Fibroblast of lung (primary cell): ENCODE measurements at regions not wholly inside any gene's neighbourhood (a gene's known extent, or its start where the extent isn't known, plus 50 kb on each side); places are given as distances from the start of the nearest gene placed in this dataset.

ENCODE experiments used
- DNase-seq, 2 donors: peaks; one replicate each; pipeline versions ENCODE4 v3.0.0 to v3.0.0-alpha.2; 2010; ENCODE audit warnings: low read depth in 2 of 2
- H2AFZ ChIP-seq: 2 replicates; pipeline ENCODE4 v1.5.1; 2012; ENCODE audit warnings: low read length, control low read depth, inconsistent platforms
- H3K27ac ChIP-seq: 2 replicates; pipeline ENCODE4 v1.5.1; 2011; ENCODE audit warnings: low read length, control low read depth; ENCODE audit not compliant: insufficient read depth
- H3K27me3 ChIP-seq: 2 replicates; pipeline ENCODE4 v1.5.1; 2011; ENCODE audit warnings: mild to moderate bottlenecking, low read length; ENCODE audit not compliant: control insufficient read depth, insufficient read depth
- H3K36me3 ChIP-seq: 2 replicates; pipeline ENCODE4 v1.5.1; 2011; ENCODE audit warnings: low read length; ENCODE audit not compliant: control insufficient read depth, insufficient read depth
- H3K4me1 ChIP-seq: 2 replicates; pipeline ENCODE4 v1.5.1; 2011; ENCODE audit warnings: low read length; ENCODE audit not compliant: control insufficient read depth, insufficient read depth; ENCODE audit errors: extremely low read depth
- H3K4me2 ChIP-seq: 2 replicates; pipeline ENCODE4 v1.5.1; 2011; ENCODE audit warnings: low read length, control low read depth; ENCODE audit not compliant: insufficient read depth; ENCODE audit errors: extremely low read depth
- H3K4me3 ChIP-seq, 4 experiments: fragments of 200-600 bp in 1 of 4; sonication (generic) in 1 of 4; replicated peaks in 1 of 4; 2 replicates each; pipeline ENCODE4 v1.5.1; 2011 to 2016; ENCODE audit warnings: low read length in 4 of 4, low read depth in 3 of 4, mild to moderate bottlenecking in 3 of 4, control low read depth in 2 of 4, inconsistent platforms in 1 of 4, mixed read lengths in 1 of 4; ENCODE audit not compliant: insufficient read depth in 1 of 4; ENCODE audit errors: control extremely low read depth in 1 of 4
- H3K79me2 ChIP-seq: 2 replicates; pipeline ENCODE4 v1.5.1; 2012; ENCODE audit warnings: mild to moderate bottlenecking, low read length, inconsistent platforms; ENCODE audit not compliant: control insufficient read depth, insufficient read depth
- H3K9ac ChIP-seq: 2 replicates; pipeline ENCODE4 v1.5.1; 2011; ENCODE audit warnings: mild to moderate bottlenecking, low read length, control low read depth; ENCODE audit not compliant: insufficient read depth
- H3K9me3 ChIP-seq: 2 replicates; pipeline ENCODE4 v1.5.1; 2012; ENCODE audit warnings: low read depth, low read length; ENCODE audit not compliant: control insufficient read depth, insufficient read depth
- H4K20me1 ChIP-seq: 2 replicates; pipeline ENCODE4 v1.5.1; 2011; ENCODE audit warnings: low read length; ENCODE audit not compliant: control insufficient read depth, insufficient read depth; ENCODE audit errors: extremely low read depth
- EZH2 ChIP-seq: IDR thresholded peaks from 2 replicates; pipeline ENCODE4 v1.5.1; 2012; ENCODE audit warnings: low read length, control low read depth, mild to moderate bottlenecking; ENCODE audit errors: missing control alignments
- TF ChIP-seq, protein P1 (sequence below), 2 donors: IDR thresholded peaks in 1 of 2; conservative IDR thresholded peaks in 1 of 2; 1 replicate in 1 of 2; 2 replicates in 1 of 2; pipeline ENCODE4 v1.5.1; 2011 to 2012; ENCODE audit warnings: low read length in 2 of 2, control low read depth in 1 of 2, inconsistent platforms in 1 of 2, low read depth in 1 of 2, mild to moderate bottlenecking in 1 of 2

DNA sequence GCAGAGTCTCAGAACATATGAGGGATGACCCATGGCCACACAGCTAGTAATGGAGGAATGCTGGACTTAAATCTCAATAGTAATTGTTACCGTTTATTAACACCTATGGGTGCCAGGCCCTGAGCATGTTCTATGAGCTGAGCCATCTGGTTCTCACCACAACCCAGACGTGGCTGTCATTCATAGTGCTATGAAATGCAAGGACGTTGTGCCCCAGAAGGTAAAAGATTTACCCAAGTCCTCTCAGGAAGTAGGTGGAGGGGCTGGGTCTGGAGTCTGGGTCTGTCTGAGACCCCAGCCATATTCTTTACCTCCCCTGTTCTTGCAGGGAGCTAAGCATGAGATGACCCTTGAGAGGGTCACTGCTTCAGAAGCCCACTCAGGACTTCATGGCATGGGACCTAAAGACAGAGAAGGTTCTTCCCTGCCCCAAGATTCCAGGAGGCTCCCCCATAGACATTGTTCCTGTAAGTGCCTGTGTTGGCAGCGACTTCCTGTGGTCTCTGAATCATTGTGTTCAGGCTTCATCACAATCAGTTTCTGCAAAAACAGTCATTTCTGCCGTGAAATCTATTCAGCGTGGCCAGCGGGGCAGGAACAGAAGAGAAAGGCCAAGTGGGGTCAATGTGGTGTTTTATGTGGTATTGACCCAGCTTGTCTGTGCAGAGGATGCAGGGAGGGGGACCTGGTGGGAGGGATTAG lies 475.4 kb downstream of the PTPRU start:
- Histone ChIP-seq H3K79me2 (no peaks in the 10 kb centered on the region), H2AFZ (no peak overlapping the region), H3K9ac (no peak overlapping the region), H3K4me1 (peaks cover 21% of the 10 kb centered on the region), H3K4me3 (no peak overlapping the region), H3K36me3 (no peaks in the 10 kb centered on the region), H3K27ac (no peak overlapping the region), H4K20me1 (no peaks in the 10 kb centered on the region), H3K4me2 (no peak overlapping the region), H3K9me3 (no peaks in the 10 kb centered on the region), H3K27me3 (no peaks in the 10 kb centered on the region)
- TF ChIP-seq, protein P1, sequence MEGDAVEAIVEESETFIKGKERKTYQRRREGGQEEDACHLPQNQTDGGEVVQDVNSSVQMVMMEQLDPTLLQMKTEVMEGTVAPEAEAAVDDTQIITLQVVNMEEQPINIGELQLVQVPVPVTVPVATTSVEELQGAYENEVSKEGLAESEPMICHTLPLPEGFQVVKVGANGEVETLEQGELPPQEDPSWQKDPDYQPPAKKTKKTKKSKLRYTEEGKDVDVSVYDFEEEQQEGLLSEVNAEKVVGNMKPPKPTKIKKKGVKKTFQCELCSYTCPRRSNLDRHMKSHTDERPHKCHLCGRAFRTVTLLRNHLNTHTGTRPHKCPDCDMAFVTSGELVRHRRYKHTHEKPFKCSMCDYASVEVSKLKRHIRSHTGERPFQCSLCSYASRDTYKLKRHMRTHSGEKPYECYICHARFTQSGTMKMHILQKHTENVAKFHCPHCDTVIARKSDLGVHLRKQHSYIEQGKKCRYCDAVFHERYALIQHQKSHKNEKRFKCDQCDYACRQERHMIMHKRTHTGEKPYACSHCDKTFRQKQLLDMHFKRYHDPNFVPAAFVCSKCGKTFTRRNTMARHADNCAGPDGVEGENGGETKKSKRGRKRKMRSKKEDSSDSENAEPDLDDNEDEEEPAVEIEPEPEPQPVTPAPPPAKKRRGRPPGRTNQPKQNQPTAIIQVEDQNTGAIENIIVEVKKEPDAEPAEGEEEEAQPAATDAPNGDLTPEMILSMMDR (conservative IDR thresholded peaks at IDR 0.05 in 1 of 2, IDR thresholded peaks at IDR 0.05 in 1 of 2; ENCODE audit: low read depth in 1 of 2, low read length in 2 of 2), result no peak
- no peak for TF ChIP-seq EZH2
- peak; percentile 60 to 96 for DNase-seq

DNA sequence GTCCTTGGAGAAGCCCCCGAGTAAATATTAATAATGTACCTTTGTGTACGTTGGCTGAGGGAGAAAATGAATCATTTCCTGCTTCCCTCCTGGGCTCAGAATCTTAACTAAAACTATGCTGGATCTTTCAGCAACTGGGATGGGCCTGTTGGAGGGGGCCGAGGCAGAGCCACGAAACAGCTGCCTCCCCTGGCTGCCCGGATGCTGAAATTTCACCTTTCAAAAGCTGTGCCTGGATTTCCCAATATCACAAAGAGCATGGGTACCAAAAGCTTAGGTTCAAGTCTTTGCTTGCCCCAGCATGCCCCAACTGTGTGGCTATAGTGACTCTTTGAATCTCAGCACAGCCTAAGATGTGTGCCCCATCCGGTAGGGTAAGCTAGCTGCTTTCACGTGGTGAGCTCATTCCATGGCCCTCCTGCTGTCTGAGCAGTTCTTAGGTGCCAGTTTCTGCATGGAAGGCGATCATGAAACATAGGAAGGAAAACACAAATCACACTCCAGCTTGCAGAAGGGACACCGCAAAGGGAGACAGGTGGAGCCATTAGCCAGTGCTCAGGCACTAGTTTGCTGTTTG lies 473.5 kb downstream of the PTPRU start:
- TF ChIP-seq, protein P1 (conservative IDR thresholded peaks at IDR 0.05 in 1 of 2, IDR thresholded peaks at IDR 0.05 in 1 of 2; ENCODE audit: low read depth in 1 of 2, low read length in 2 of 2), result no peak
- no peak for TF ChIP-seq EZH2
- DNase-seq, result peak; percentile 49 to 88
- no peaks in the 10 kb centered on the region for H3K36me3 ChIP-seq
- no peaks in the 10 kb centered on the region for H4K20me1 ChIP-seq
- no peaks in the 10 kb centered on the region for H3K79me2 ChIP-seq
- no peaks in the 10 kb centered on the region for H3K9me3 ChIP-seq
- no peak overlapping the region for H3K9ac ChIP-seq
- peak overlapping the region; percentile 4 for H3K4me2 ChIP-seq
- H3K27ac ChIP-seq, result peak overlapping the region; percentile 60
- no peak overlapping the region for H2AFZ ChIP-seq
- peaks cover 21% of the 10 kb centered on the region for H3K4me1 ChIP-seq
- H3K4me3 ChIP-seq, result no peak overlapping the region
- peaks cover 6% of the 10 kb centered on the region for H3K27me3 ChIP-seq

DNA sequence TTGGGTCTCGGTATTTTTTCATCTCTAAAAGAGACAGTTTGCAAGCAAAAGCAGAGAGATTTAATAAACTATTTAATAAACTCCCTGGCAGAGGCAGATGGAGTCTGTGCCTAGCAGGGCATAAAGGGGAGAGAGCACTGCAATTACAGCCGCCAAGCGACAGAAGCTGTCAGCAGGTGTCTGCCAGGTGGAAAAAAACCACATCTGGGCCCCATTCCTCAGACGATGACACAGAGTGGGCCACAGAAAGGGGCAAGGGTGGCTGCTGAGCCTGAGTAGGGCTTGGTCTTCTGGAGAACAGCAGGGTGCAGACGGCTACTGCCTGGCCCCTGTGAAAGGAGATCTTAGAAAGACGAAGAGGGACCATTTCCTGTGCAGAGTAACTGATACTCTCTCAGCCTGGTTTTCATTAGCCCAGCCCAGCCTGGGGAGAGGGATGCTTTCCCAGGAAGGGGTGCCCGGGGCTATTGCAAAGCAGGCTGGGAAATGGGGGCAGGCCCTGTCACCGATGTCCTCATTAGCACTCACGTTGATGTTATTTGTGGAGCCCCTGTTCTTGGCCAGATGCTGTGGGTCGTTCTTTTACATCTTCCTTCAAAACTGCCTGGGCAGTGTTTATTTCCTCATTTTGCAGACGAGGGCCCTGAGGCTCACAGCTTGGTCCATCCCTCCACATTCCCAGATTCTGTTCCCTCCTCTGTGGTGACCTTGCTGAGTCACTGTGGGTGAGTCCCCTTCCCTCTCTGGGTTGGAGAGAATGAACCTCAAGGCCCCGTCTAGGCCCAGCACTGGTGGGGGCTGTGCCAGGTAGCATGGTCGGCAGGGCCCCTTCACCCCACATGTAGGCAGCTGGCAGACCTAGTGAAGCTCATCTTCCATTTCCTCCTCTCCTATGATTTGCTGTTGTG lies 472.7 kb downstream of the PTPRU start:
- no peaks in the 10 kb centered on the region for H3K36me3 ChIP-seq
- TF ChIP-seq EZH2, result no peak
- TF ChIP-seq, protein P1 (conservative IDR thresholded peaks at IDR 0.05 in 1 of 2, IDR thresholded peaks at IDR 0.05 in 1 of 2; ENCODE audit: low read depth in 1 of 2, low read length in 2 of 2), result no peak
- no peak overlapping the region for H3K9ac ChIP-seq
- H4K20me1 ChIP-seq, result no peaks in the 10 kb centered on the region
- peak; percentile 60 to 91 for DNase-seq
- no peaks in the 10 kb centered on the region for H3K9me3 ChIP-seq
- H3K79me2 ChIP-seq, result no peaks in the 10 kb centered on the region
- peak overlapping the region; percentile 4 for H3K4me2 ChIP-seq
- H3K27ac ChIP-seq, result peak overlapping the region; percentile 60
- no peak overlapping the region for H3K4me3 ChIP-seq
- peak overlapping the region; percentile 52 for H2AFZ ChIP-seq
- peaks cover 21% of the 10 kb centered on the region for H3K4me1 ChIP-seq
- peaks cover 9% of the 10 kb centered on the region for H3K27me3 ChIP-seq
